NT2/D1 (cell line): ENCODE measurements at regions not wholly inside any gene's neighbourhood (a gene's known extent, or its start where the extent isn't known, plus 50 kb on each side); places are given as distances from the start of the nearest gene placed in this dataset.

Experiments used
- SUZ12 ChIP-seq: IDR thresholded peaks from 2 replicates; pipeline ENCODE4 v1.6.1; 2011; ENCODE audit not compliant: insufficient read length, insufficient read depth; ENCODE audit errors: extremely low read depth
- YY1 ChIP-seq: IDR thresholded peaks from 2 replicates; pipeline ENCODE4 v1.6.1; 2011; ENCODE audit not compliant: insufficient read length, insufficient read depth
- ZNF274 ChIP-seq: IDR thresholded peaks from 2 replicates; pipeline ENCODE4 v1.6.1; 2011; ENCODE audit warnings: mild to moderate bottlenecking, low read depth, low read length

DNA sequence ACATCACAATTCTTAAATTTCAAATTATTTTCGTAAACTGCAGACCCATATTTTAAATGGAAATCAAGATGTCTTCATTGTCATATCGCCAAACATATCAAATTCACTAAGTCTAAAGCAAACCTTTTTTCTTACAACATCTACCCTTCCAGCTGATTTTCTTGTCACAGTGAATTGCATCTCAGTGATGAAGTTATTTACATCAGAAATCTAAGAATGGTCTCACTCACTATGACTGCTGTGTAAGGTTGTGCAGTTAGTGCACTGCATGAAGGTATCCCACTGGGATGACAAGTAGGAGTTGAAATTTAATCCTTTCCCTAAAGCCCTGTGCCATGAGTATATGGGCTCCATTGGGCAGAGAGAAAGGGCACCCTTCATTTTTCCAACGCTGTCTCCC lies 399.4 kb upstream of the ITGA1 start:
- TF ChIP-seq SUZ12 (no peak), ZNF274 (no peak), YY1 (no peak)
